ENCODE measurements at regions not wholly inside any gene's neighbourhood (a gene's known extent, or its start where the extent isn't known, plus 50 kb on each side); places are given as distances from the start of the nearest gene placed in this dataset.

DNA sequence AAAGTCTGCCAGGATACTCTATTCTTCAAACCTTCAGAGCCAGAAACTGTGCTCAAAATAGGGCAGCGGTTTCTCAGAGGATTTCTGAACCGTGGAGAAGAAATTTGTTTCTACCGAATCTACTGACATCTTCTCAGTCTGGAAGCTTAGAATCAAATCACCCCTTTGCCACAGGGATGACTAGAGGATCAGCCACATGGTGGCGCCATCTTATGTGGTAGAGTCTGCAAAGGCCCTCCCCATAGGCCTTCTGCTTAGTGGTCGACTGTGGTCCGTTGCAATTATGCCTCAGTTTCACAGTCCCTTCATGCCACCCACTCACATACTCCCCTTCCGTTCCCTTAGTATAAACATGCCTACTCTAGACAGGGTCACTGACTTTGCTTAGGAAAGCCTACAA, 680.7 kb upstream of the SPANXN1 start (continued):
- TF ChIP-seq, protein P1, sequence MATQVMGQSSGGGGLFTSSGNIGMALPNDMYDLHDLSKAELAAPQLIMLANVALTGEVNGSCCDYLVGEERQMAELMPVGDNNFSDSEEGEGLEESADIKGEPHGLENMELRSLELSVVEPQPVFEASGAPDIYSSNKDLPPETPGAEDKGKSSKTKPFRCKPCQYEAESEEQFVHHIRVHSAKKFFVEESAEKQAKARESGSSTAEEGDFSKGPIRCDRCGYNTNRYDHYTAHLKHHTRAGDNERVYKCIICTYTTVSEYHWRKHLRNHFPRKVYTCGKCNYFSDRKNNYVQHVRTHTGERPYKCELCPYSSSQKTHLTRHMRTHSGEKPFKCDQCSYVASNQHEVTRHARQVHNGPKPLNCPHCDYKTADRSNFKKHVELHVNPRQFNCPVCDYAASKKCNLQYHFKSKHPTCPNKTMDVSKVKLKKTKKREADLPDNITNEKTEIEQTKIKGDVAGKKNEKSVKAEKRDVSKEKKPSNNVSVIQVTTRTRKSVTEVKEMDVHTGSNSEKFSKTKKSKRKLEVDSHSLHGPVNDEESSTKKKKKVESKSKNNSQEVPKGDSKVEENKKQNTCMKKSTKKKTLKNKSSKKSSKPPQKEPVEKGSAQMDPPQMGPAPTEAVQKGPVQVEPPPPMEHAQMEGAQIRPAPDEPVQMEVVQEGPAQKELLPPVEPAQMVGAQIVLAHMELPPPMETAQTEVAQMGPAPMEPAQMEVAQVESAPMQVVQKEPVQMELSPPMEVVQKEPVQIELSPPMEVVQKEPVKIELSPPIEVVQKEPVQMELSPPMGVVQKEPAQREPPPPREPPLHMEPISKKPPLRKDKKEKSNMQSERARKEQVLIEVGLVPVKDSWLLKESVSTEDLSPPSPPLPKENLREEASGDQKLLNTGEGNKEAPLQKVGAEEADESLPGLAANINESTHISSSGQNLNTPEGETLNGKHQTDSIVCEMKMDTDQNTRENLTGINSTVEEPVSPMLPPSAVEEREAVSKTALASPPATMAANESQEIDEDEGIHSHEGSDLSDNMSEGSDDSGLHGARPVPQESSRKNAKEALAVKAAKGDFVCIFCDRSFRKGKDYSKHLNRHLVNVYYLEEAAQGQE (IDR thresholded peaks at IDR 0.05; ENCODE audit: unreplicated experiment) = no peak
- no peak for TF ChIP-seq CREB1 (CRISPR knock-in tag; IDR thresholded peaks at IDR 0.05; ENCODE audit: low read depth)
- no peak for TF ChIP-seq ZNF331 (CRISPR knock-in tag; IDR thresholded peaks at IDR 0.05; ENCODE audit: low read depth)

DNA sequence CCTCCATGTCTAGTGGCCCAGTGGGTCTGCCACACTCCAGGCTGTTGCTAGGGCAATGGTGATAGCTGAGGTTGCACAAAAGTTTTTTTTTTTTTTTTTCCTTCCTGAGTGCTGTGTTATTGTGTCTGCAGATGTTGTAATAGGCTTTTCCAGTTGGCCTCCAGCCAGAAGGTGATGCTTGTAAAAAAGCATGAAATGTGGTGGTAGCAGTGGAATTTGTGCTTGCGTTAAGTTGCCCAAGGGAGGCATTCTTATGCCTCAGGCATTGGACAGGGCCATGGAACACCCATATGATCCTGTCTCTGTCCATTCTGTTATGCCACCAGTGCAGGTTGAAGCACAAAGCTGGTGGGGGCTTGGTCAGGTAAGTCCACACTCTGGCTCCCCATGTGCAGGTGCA, 660.5 kb upstream of the SPANXN1 start:
- Histone ChIP-seq H3F3A (replicated peaks; ENCODE audit: low read depth) (no peaks in the 10 kb centered on the region), H4K20me1 (replicated peaks; ENCODE audit: insufficient read depth) (no peaks in the 10 kb centered on the region), H3K4me2 (no peak overlapping the region), H3K79me2 (replicated peaks; ENCODE audit: insufficient read depth) (no peaks in the 10 kb centered on the region), H3K4me3 (no peak overlapping the region), H3K36me3 (ENCODE audit: insufficient read depth) (no peaks in the 10 kb centered on the region), H3K9me2 (ENCODE audit: insufficient read depth) (no peaks in the 10 kb centered on the region), H3K27me3 (ENCODE audit: insufficient read depth) (no peaks in the 10 kb centered on the region), H3K27ac (ENCODE audit: low read depth) (no peak overlapping the region), H2AFZ (no peak overlapping the region), H3K4me1 (ENCODE audit: insufficient read depth) (no peaks in the 10 kb centered on the region)
- Mint-ChIP-seq H3K36me3 (ENCODE audit: low read depth) (peaks cover 8% of the 10 kb centered on the region; the same call in 2 of the 3 replicates), H3K27ac (no peak overlapping the region), H3K9me3 (peaks cover 73% of the 10 kb centered on the region), H3K27me3 (ENCODE audit: insufficient read depth, low read depth, poor library complexity) (peaks cover 3% of the 10 kb centered on the region), H3K4me1 (no peaks in the 10 kb centered on the region), H3K4me3 (no peak overlapping the region)
- DNase-seq (ENCODE audit: low spot score) (no peak), ATAC-seq (no peak)
- TF ChIP-seq, protein P2, sequence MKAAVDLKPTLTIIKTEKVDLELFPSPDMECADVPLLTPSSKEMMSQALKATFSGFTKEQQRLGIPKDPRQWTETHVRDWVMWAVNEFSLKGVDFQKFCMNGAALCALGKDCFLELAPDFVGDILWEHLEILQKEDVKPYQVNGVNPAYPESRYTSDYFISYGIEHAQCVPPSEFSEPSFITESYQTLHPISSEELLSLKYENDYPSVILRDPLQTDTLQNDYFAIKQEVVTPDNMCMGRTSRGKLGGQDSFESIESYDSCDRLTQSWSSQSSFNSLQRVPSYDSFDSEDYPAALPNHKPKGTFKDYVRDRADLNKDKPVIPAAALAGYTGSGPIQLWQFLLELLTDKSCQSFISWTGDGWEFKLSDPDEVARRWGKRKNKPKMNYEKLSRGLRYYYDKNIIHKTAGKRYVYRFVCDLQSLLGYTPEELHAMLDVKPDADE (IDR thresholded peaks at IDR 0.05) = no peak
- TF ChIP-seq STAT1 (IDR thresholded peaks at IDR 0.05; ENCODE audit: unreplicated experiment) = no peak
- TF ChIP-seq, protein P3, sequence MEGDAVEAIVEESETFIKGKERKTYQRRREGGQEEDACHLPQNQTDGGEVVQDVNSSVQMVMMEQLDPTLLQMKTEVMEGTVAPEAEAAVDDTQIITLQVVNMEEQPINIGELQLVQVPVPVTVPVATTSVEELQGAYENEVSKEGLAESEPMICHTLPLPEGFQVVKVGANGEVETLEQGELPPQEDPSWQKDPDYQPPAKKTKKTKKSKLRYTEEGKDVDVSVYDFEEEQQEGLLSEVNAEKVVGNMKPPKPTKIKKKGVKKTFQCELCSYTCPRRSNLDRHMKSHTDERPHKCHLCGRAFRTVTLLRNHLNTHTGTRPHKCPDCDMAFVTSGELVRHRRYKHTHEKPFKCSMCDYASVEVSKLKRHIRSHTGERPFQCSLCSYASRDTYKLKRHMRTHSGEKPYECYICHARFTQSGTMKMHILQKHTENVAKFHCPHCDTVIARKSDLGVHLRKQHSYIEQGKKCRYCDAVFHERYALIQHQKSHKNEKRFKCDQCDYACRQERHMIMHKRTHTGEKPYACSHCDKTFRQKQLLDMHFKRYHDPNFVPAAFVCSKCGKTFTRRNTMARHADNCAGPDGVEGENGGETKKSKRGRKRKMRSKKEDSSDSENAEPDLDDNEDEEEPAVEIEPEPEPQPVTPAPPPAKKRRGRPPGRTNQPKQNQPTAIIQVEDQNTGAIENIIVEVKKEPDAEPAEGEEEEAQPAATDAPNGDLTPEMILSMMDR (conservative IDR thresholded peaks at IDR 0.05; ENCODE audit: low read depth in 2 of 2) = no peak
- TF ChIP-seq, protein P1 (IDR thresholded peaks at IDR 0.05; ENCODE audit: unreplicated experiment) = no peak
- TF ChIP-seq, protein P4, sequence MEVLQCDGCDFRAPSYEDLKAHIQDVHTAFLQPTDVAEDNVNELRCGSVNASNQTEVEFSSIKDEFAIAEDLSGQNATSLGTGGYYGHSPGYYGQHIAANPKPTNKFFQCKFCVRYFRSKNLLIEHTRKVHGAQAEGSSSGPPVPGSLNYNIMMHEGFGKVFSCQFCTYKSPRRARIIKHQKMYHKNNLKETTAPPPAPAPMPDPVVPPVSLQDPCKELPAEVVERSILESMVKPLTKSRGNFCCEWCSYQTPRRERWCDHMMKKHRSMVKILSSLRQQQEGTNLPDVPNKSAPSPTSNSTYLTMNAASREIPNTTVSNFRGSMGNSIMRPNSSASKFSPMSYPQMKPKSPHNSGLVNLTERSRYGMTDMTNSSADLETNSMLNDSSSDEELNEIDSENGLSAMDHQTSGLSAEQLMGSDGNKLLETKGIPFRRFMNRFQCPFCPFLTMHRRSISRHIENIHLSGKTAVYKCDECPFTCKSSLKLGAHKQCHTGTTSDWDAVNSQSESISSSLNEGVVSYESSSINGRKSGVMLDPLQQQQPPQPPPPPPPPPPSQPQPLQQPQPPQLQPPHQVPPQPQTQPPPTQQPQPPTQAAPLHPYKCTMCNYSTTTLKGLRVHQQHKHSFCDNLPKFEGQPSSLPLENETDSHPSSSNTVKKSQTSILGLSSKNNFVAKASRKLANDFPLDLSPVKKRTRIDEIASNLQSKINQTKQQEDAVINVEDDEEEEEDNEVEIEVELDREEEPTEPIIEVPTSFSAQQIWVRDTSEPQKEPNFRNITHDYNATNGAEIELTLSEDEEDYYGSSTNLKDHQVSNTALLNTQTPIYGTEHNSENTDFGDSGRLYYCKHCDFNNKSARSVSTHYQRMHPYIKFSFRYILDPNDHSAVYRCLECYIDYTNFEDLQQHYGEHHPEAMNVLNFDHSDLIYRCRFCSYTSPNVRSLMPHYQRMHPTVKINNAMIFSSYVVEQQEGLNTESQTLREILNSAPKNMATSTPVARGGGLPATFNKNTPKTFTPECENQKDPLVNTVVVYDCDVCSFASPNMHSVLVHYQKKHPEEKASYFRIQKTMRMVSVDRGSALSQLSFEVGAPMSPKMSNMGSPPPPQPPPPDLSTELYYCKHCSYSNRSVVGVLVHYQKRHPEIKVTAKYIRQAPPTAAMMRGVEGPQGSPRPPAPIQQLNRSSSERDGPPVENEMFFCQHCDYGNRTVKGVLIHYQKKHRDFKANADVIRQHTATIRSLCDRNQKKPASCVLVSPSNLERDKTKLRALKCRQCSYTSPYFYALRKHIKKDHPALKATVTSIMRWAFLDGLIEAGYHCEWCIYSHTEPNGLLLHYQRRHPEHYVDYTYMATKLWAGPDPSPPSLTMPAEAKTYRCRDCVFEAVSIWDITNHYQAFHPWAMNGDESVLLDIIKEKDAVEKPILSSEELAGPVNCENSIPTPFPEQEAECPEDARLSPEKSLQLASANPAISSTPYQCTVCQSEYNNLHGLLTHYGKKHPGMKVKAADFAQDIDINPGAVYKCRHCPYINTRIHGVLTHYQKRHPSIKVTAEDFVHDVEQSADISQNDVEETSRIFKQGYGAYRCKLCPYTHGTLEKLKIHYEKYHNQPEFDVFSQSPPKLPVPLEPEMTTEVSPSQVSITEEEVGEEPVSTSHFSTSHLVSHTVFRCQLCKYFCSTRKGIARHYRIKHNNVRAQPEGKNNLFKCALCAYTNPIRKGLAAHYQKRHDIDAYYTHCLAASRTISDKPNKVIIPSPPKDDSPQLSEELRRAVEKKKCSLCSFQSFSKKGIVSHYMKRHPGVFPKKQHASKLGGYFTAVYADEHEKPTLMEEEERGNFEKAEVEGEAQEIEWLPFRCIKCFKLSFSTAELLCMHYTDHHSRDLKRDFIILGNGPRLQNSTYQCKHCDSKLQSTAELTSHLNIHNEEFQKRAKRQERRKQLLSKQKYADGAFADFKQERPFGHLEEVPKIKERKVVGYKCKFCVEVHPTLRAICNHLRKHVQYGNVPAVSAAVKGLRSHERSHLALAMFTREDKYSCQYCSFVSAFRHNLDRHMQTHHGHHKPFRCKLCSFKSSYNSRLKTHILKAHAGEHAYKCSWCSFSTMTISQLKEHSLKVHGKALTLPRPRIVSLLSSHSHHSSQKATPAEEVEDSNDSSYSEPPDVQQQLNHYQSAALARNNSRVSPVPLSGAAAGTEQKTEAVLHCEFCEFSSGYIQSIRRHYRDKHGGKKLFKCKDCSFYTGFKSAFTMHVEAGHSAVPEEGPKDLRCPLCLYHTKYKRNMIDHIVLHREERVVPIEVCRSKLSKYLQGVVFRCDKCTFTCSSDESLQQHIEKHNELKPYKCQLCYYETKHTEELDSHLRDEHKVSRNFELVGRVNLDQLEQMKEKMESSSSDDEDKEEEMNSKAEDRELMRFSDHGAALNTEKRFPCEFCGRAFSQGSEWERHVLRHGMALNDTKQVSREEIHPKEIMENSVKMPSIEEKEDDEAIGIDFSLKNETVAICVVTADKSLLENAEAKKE (CRISPR knock-in tag; IDR thresholded peaks at IDR 0.05) = no peak
- no peak for TF ChIP-seq CREB1 (CRISPR knock-in tag; IDR thresholded peaks at IDR 0.05; ENCODE audit: low read depth)
- TF ChIP-seq EZH2 (IDR thresholded peaks at IDR 0.05; ENCODE audit: low read depth, unreplicated experiment) = no peak
